ENCODE measurements at regions not wholly inside any gene's neighbourhood (a gene's known extent, or its start where the extent isn't known, plus 50 kb on each side); places are given as distances from the start of the nearest gene placed in this dataset.
"Not testable (repeated sequence)": the region's sequence is repeated elsewhere in the genome, so short reads cannot be mapped to it uniquely, and the experiment has no call there.

- no peak overlapping the region for H3K4me3 ChIP-seq (ENCODE audit: low read depth, low read length)
- no peak for TF ChIP-seq POLR2A (IDR thresholded peaks at IDR 0.05; ENCODE audit: extremely low read depth, insufficient read length)
- no peak for TF ChIP-seq MAX (IDR thresholded peaks at IDR 0.05; ENCODE audit: low read depth, low read length)
- TF ChIP-seq MYC (IDR thresholded peaks at IDR 0.05; ENCODE audit: low read depth, low read length), result no peak
- no peak for TF ChIP-seq CTCF (IDR thresholded peaks at IDR 0.05; ENCODE audit: low read depth, low read length)
- no peak for DNase-seq (ENCODE audit: low read depth)
These were observed 932.0 kb downstream of the C4orf33 start for GRCh38 chr4:130027973-130028372.

- peak; percentile 78 for DNase-seq (ENCODE audit: low read depth)
- H3K4me3 ChIP-seq (ENCODE audit: low read depth, low read length), result no peak overlapping the region
- TF ChIP-seq CTCF (IDR thresholded peaks at IDR 0.05; ENCODE audit: low read depth, low read length) (no peak), MYC (IDR thresholded peaks at IDR 0.05; ENCODE audit: low read depth, low read length) (no peak), POLR2A (IDR thresholded peaks at IDR 0.05; ENCODE audit: extremely low read depth, insufficient read length) (no peak), MAX (IDR thresholded peaks at IDR 0.05; ENCODE audit: low read depth, low read length) (no peak)
These were observed 932.6 kb downstream of the C4orf33 start for GRCh38 chr4:130028552-130028951.

GRCh38 chr4:130029442-130029841 lies 933.5 kb downstream of the C4orf33 start:
- DNase-seq (ENCODE audit: low read depth), result no peak
- no peak for TF ChIP-seq CTCF (IDR thresholded peaks at IDR 0.05; ENCODE audit: low read depth, low read length)
- TF ChIP-seq POLR2A (IDR thresholded peaks at IDR 0.05; ENCODE audit: extremely low read depth, insufficient read length), result no peak
- TF ChIP-seq MAX (IDR thresholded peaks at IDR 0.05; ENCODE audit: low read depth, low read length), result no peak
- no peak for TF ChIP-seq MYC (IDR thresholded peaks at IDR 0.05; ENCODE audit: low read depth, low read length)
- no peak overlapping the region for H3K4me3 ChIP-seq (ENCODE audit: low read depth, low read length)

- no peak overlapping the region for H3K4me3 ChIP-seq (ENCODE audit: low read depth, low read length)
- TF ChIP-seq CTCF (IDR thresholded peaks at IDR 0.05; ENCODE audit: low read depth, low read length) (no peak), MAX (IDR thresholded peaks at IDR 0.05; ENCODE audit: low read depth, low read length) (no peak)
- no peak for DNase-seq (ENCODE audit: low read depth)
These were observed 935.9 kb downstream of the C4orf33 start for GRCh38 chr4:130031858-130032257.

GRCh38 chr4:130033657-130034056 lies 937.7 kb downstream of the C4orf33 start:
- not testable (repeated sequence) for DNase-seq (ENCODE audit: low read depth); H3K4me3 ChIP-seq (ENCODE audit: low read depth, low read length)

GRCh38 chr4:130034876-130035275 lies 938.9 kb downstream of the C4orf33 start:
- DNase-seq (ENCODE audit: low read depth), result no peak
- H3K4me3 ChIP-seq (ENCODE audit: low read depth, low read length), result no peak overlapping the region
- TF ChIP-seq MYC (IDR thresholded peaks at IDR 0.05; ENCODE audit: low read depth, low read length) (no peak), MAX (IDR thresholded peaks at IDR 0.05; ENCODE audit: low read depth, low read length) (no peak), POLR2A (IDR thresholded peaks at IDR 0.05; ENCODE audit: extremely low read depth, insufficient read length) (no peak), CTCF (IDR thresholded peaks at IDR 0.05; ENCODE audit: low read depth, low read length) (no peak)
